BJ (cell line): ENCODE measurements at regions not wholly inside any gene's neighbourhood (a gene's known extent, or its start where the extent isn't known, plus 50 kb on each side); places are given as distances from the start of the nearest gene placed in this dataset.

Experiments used
- CTCF ChIA-PET: fragments of 350-600 bp; formaldehyde crosslinking; extraction: SDS; loops from one replicate; lab custom pipeline; 2021; ENCODE audit warnings: antibody characterized with exemption, inconsistent platforms; lab: Yijun Ruan, JAX
- POLR2A ChIA-PET: fragments of 300-600 bp; sonication (Branson Sonifier 250); formaldehyde crosslinking; extraction: SDS; loops from one replicate; lab custom pipeline; 2021; ENCODE audit warnings: antibody characterized with exemption; lab: Charles Lee
- DNase-seq: peaks from one replicate; pipeline ENCODE4 v3.0.0-alpha.2; 2011; ENCODE audit warnings: low read depth
- H3K27me3 ChIP-seq: 2 replicates; pipeline ENCODE4 v1.6.0; 2011; ENCODE audit warnings: low read length; ENCODE audit not compliant: control insufficient read depth, insufficient read depth
- H3K36me3 ChIP-seq: 2 replicates; pipeline ENCODE4 v1.5.1; 2011; ENCODE audit warnings: low read length; ENCODE audit not compliant: control insufficient read depth, insufficient read depth
- H3K4me3 ChIP-seq: 2 replicates; pipeline ENCODE4 v1.5.1; 2011; ENCODE audit warnings: low read depth, mild to moderate bottlenecking, control low read depth, low read length
- TF ChIP-seq, protein P1 (sequence below): IDR thresholded peaks from 2 replicates; pipeline ENCODE4 v1.5.1; 2011; ENCODE audit warnings: low read depth, mild to moderate bottlenecking, control low read depth, inconsistent platforms, low read length, moderate library complexity; ENCODE audit not compliant: insufficient read depth

DNA sequence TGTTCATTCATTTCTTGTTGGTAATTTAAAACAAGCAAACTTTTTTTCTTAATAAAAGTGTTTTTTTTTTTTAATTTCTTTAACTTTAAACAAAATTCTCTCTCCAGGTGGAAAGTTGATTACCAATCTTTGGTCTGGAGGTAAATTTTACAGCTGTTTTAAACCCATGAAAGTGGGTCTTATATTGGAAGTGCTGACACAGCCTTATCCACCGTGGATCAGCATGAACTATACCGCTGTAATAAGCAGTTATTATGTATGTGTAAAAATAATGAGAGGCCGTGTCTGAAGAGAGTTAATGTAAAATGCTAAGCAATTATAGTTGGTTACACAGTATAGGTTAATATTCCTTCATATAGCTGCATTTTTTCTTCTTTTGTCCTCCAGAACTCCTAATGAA lies 378.1 kb upstream of the ATP5MC3 start:
- no peaks in the 10 kb centered on the region for H3K36me3 ChIP-seq
- POLR2A ChIA-PET: no interaction called here
- H3K4me3 ChIP-seq: no peak overlapping the region
- TF ChIP-seq, protein P1, sequence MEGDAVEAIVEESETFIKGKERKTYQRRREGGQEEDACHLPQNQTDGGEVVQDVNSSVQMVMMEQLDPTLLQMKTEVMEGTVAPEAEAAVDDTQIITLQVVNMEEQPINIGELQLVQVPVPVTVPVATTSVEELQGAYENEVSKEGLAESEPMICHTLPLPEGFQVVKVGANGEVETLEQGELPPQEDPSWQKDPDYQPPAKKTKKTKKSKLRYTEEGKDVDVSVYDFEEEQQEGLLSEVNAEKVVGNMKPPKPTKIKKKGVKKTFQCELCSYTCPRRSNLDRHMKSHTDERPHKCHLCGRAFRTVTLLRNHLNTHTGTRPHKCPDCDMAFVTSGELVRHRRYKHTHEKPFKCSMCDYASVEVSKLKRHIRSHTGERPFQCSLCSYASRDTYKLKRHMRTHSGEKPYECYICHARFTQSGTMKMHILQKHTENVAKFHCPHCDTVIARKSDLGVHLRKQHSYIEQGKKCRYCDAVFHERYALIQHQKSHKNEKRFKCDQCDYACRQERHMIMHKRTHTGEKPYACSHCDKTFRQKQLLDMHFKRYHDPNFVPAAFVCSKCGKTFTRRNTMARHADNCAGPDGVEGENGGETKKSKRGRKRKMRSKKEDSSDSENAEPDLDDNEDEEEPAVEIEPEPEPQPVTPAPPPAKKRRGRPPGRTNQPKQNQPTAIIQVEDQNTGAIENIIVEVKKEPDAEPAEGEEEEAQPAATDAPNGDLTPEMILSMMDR: no peak
- no peaks in the 10 kb centered on the region for H3K27me3 ChIP-seq
- DNase-seq: no peak
- CTCF ChIA-PET: no interaction called here

DNA sequence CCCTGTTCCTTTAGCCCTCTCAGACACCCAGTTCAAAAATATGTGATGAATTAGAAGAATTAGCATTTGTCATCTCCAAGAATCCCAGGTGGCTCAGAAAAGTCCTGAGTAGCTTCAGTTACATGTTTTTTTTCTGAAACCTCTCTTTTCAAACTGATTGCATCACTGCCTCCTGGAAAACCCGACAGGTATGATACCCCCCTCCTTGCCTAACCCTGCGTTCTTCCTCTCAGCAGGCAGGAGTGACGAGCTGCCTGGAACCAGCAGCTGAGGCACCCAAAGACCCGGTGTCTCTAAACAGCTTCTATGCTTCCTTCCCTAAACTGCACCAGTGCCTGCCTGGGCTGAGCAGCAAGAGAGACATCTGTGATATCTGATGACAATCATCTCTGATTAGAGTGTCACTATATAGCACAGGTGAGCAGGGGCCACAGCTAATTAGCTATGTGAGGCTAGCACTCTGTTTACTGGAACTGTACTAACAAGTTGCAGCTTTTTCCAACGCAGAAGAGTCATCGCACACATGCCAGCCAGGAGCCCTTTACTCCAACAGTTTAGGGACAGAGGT lies 376.4 kb upstream of the ATP5MC3 start:
- no peaks in the 10 kb centered on the region for H3K36me3 ChIP-seq
- ChIA-PET POLR2A (no interaction called here), CTCF (interaction anchor here (0.6 to 0.9 kb wide), 2 partner anchors 8 to 35 kb away, joined by 3 read pairs; no protein-coding TSS in a partner anchor)
- DNase-seq: no peak
- no peaks in the 10 kb centered on the region for H3K27me3 ChIP-seq
- no peak overlapping the region for H3K4me3 ChIP-seq
- TF ChIP-seq, protein P1: no peak

DNA sequence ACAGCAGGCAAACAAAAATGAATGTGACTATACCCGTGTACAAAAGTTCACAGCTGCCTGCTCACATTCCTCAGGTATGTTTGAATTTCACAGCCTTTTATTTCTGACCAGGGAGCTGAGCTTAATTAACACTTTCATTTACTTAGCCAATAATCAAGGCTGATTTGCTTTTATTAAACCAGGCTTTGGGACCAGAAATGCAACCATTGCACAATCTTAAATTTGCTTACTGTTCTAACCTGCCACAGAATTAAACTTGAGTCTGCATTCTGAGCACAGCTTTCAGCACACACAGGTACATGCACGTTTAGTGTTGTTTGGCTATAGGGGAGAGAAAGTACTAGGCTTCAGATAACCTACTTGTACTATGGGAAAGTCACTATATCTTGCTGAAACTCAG lies 372.4 kb upstream of the ATP5MC3 start:
- no peak for DNase-seq
- TF ChIP-seq, protein P1: no peak
- Histone ChIP-seq H3K36me3 (no peaks in the 10 kb centered on the region), H3K4me3 (no peak overlapping the region), H3K27me3 (no peaks in the 10 kb centered on the region)
- ChIA-PET CTCF (no interaction called here), POLR2A (no interaction called here)

DNA sequence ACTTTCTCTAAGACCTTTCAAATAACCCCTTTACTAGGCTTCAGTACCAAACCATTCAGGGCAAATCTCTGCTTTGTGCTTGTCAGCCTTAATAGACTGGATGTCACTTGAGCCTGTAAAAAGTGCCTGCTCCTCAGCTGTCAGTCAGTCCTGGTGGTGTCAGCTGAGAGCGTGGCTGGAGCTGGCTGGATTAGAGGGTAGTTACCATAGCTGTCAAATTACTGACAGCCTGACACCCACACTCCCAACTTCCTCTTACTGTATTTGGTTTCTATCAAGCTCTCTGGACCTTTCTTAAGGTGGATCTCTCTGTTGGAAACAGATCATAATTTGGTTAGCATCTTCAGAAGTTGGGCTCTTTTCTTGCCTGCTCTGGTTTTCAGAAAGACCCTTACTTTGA lies 371.4 kb upstream of the ATP5MC3 start:
- ChIA-PET CTCF (interaction anchor here (0.6 kb wide), 1 partner anchor 171 kb away, joined by 3 read pairs; no protein-coding TSS in a partner anchor), POLR2A (no interaction called here)
- TF ChIP-seq, protein P1: no peak
- Histone ChIP-seq H3K36me3 (no peaks in the 10 kb centered on the region), H3K4me3 (no peak overlapping the region), H3K27me3 (no peaks in the 10 kb centered on the region)
- DNase-seq: no peak

- no peak for DNase-seq
- no peak overlapping the region for H3K4me3 ChIP-seq
- ChIA-PET POLR2A (no interaction called here), CTCF (no interaction called here)
- no peaks in the 10 kb centered on the region for H3K27me3 ChIP-seq
- no peaks in the 10 kb centered on the region for H3K36me3 ChIP-seq
- TF ChIP-seq, protein P1: no peak
These were observed 358.9 kb upstream of the ATP5MC3 start for GRCh38 chr2:175540421-175540820.
